ENCODE measurements at regions not wholly inside any gene's neighbourhood (a gene's known extent, or its start where the extent isn't known, plus 50 kb on each side); places are given as distances from the start of the nearest gene placed in this dataset.
"Not testable (repeated sequence)": the region's sequence is repeated elsewhere in the genome, so short reads cannot be mapped to it uniquely, and the experiment has no call there.

- no peak for DNase-seq (ENCODE audit: low spot score)
These were observed 365.4 kb upstream of the RGPD4 start for GRCh38 chr2:107461301-107461700.

GRCh38 chr2:107462181-107462580 is 364.5 kb upstream of the RGPD4 start:
- no peak for DNase-seq (ENCODE audit: low spot score)

- DNase-seq (ENCODE audit: low spot score) = no peak
These were observed 360.5 kb upstream of the RGPD4 start for GRCh38 chr2:107466241-107466640.

- no peak for DNase-seq (ENCODE audit: low spot score)
These were observed 359.5 kb upstream of the RGPD4 start for GRCh38 chr2:107466984-107467773.

- no peak for DNase-seq (ENCODE audit: low spot score)
These were observed 357.2 kb upstream of the RGPD4 start for GRCh38 chr2:107469437-107469995.

- DNase-seq (ENCODE audit: low spot score) = no peak
These were observed 353.5 kb upstream of the RGPD4 start for GRCh38 chr2:107473150-107473549.

- no peak for DNase-seq (ENCODE audit: low spot score)
These were observed 350.8 kb upstream of the RGPD4 start for GRCh38 chr2:107475859-107476258.

- DNase-seq (ENCODE audit: low spot score) = no peak
These were observed 324.2 kb upstream of the RGPD4 start for GRCh38 chr2:107502539-107502938.

GRCh38 chr2:107511970-107512789 is 314.5 kb upstream of the RGPD4 start:
- no peak for DNase-seq (ENCODE audit: low spot score)

- DNase-seq (ENCODE audit: low spot score) = no peak
These were observed 301.3 kb upstream of the RGPD4 start for GRCh38 chr2:107525406-107525805.

- DNase-seq (ENCODE audit: low spot score) = peak; percentile 75
These were observed 297.5 kb upstream of the RGPD4 start for GRCh38 chr2:107529146-107529545.

GRCh38 chr2:107530046-107530445 is 296.6 kb upstream of the RGPD4 start:
- no peak for DNase-seq (ENCODE audit: low spot score)

GRCh38 chr2:107534926-107535325 is 291.8 kb upstream of the RGPD4 start:
- DNase-seq (ENCODE audit: low spot score) = no peak

GRCh38 chr2:107535905-107536689 is 290.6 kb upstream of the RGPD4 start:
- DNase-seq (ENCODE audit: low spot score) = not testable (repeated sequence)

GRCh38 chr2:107542314-107542740 is 284.4 kb upstream of the RGPD4 start:
- no peak for DNase-seq (ENCODE audit: low spot score)

GRCh38 chr2:107543793-107544192 is 282.9 kb upstream of the RGPD4 start:
- DNase-seq (ENCODE audit: low spot score) = no peak

GRCh38 chr2:107545066-107545465 is 281.6 kb upstream of the RGPD4 start:
- DNase-seq (ENCODE audit: low spot score) = no peak

- no peak for DNase-seq (ENCODE audit: low spot score)
These were observed 280.8 kb upstream of the RGPD4 start for GRCh38 chr2:107545851-107546250.

- no peak for DNase-seq (ENCODE audit: low spot score)
These were observed 278.5 kb upstream of the RGPD4 start for GRCh38 chr2:107548216-107548615.

GRCh38 chr2:107553046-107553445 is 273.6 kb upstream of the RGPD4 start:
- DNase-seq (ENCODE audit: low spot score) = no peak

- DNase-seq (ENCODE audit: low spot score) = no peak
These were observed 273.2 kb upstream of the RGPD4 start for GRCh38 chr2:107553539-107553938.

GRCh38 chr2:107556038-107556627 is 270.6 kb upstream of the RGPD4 start:
- no peak for DNase-seq (ENCODE audit: low spot score)
